ENCODE measurements at regions not wholly inside any gene's neighbourhood (a gene's known extent, or its start where the extent isn't known, plus 50 kb on each side); places are given as distances from the start of the nearest gene placed in this dataset.

DNA sequence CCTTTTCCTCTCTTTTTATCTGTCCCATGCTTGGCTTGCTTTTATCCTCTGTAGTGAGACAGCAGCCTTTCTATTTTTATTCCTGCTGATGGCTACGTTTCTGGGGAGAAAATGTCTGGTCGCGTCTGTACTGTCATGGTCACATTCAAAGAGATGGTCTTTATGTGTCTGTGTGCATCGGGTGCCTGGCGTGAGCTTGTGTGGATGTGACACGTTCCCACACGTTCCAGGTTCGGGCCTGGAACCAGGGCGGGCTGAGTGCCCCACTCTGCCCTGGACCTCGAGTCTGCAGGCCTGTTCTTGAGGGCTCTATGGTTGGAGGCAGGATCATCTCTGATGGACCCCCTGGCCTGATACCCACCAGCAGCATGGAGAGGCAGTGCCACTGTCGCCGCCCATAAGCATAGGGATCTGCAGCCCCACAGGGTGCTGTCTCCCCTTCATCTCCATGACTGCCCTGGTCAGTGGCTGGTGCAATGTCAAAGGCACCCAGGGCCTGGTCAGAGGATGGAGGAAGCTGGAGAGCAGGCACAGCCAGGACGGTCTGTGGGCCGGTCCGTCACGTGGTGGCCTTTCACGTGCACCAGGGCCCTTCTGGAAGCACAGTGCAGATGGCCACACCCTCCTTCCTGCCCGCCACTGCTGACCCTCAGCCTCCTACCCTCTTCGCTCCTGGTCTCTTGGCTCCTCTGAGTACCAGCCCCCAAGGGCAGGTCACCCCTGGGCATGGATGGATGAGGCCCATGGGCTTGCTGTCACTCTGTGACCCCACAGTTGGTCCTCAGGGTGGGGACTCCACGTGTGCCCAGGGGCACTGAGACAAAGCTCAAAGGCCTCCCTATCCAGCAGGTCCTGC lies 149.2 kb upstream of the TWIST2 start:
- H3K9ac ChIP-seq (ENCODE audit: low read depth in 1 of 2, low read length in 2 of 2) = no peak overlapping the region
- TF ChIP-seq ATF3 (IDR thresholded peaks at IDR 0.05) (no peak), JUND (IDR thresholded peaks at IDR 0.05) (no peak), FOXA2 (IDR thresholded peaks at IDR 0.05) (no peak), EGR1 (IDR thresholded peaks at IDR 0.05; ENCODE audit: low read depth in 2 of 2) (no peak)
- no peaks in the 10 kb centered on the region for H3K36me3 ChIP-seq (ENCODE audit: control insufficient read depth in 4 of 4, insufficient read depth in 3 of 4, low read depth in 1 of 4, low read length in 3 of 4)
- H3K4me3 ChIP-seq (ENCODE audit: low read depth in 1 of 3, low read length in 3 of 3) = no peak overlapping the region
- WGBS = 91% methylated on average over 20 of the region's 20 CpGs
- no peak for DNase-seq (ENCODE audit: low spot score)
- H3K27me3 ChIP-seq (ENCODE audit: control insufficient read depth in 4 of 4, insufficient read depth in 4 of 4, low read length in 3 of 4) = no peaks in the 10 kb centered on the region
- no peaks in the 10 kb centered on the region for H3K9me3 ChIP-seq (ENCODE audit: control insufficient read depth in 4 of 4, low read length in 3 of 4)
- no peak overlapping the region for H3K27ac ChIP-seq (ENCODE audit: low read depth in 1 of 2, low read length in 2 of 2)
- H3K4me1 ChIP-seq (ENCODE audit: control insufficient read depth in 4 of 4, insufficient read depth in 4 of 4, low read length in 3 of 4) = peaks cover 0 to 25% (median 6%) of the 10 kb centered on the region in 4 donors

- TF ChIP-seq TAF1 (conservative IDR thresholded peaks at IDR 0.05) (no peak), EGR1 (IDR thresholded peaks at IDR 0.05; ENCODE audit: low read depth in 2 of 2) (no peak), GABPA (IDR thresholded peaks at IDR 0.05 in 1 of 2, conservative IDR thresholded peaks at IDR 0.05 in 1 of 2) (no peak), FOXA1 (IDR thresholded peaks at IDR 0.05) (no peak), NR2F2 (IDR thresholded peaks at IDR 0.05) (no peak), RAD21 (IDR thresholded peaks at IDR 0.05) (no peak), ATF3 (IDR thresholded peaks at IDR 0.05) (no peak), MAX (IDR thresholded peaks at IDR 0.05) (no peak), SP1 (IDR thresholded peaks at IDR 0.05) (no peak), FOXA2 (IDR thresholded peaks at IDR 0.05) (no peak), HNF4G (IDR thresholded peaks at IDR 0.05) (no peak), HNF4A (conservative IDR thresholded peaks at IDR 0.05) (no peak), YY1 (IDR thresholded peaks at IDR 0.05) (no peak), REST (IDR thresholded peaks at IDR 0.05) (no peak)
- TF ChIP-seq, protein P1, sequence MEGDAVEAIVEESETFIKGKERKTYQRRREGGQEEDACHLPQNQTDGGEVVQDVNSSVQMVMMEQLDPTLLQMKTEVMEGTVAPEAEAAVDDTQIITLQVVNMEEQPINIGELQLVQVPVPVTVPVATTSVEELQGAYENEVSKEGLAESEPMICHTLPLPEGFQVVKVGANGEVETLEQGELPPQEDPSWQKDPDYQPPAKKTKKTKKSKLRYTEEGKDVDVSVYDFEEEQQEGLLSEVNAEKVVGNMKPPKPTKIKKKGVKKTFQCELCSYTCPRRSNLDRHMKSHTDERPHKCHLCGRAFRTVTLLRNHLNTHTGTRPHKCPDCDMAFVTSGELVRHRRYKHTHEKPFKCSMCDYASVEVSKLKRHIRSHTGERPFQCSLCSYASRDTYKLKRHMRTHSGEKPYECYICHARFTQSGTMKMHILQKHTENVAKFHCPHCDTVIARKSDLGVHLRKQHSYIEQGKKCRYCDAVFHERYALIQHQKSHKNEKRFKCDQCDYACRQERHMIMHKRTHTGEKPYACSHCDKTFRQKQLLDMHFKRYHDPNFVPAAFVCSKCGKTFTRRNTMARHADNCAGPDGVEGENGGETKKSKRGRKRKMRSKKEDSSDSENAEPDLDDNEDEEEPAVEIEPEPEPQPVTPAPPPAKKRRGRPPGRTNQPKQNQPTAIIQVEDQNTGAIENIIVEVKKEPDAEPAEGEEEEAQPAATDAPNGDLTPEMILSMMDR (IDR thresholded peaks at IDR 0.05; ENCODE audit: low read depth, low read length, missing input control) = no peak
- Histone ChIP-seq H3K27ac (ENCODE audit: low read depth in 1 of 2, low read length in 2 of 2) (no peak overlapping the region), H3K4me1 (ENCODE audit: control insufficient read depth in 4 of 4, insufficient read depth in 4 of 4, low read length in 3 of 4) (peaks cover 0 to 25% (median 6%) of the 10 kb centered on the region in 4 donors), H3K36me3 (ENCODE audit: control insufficient read depth in 4 of 4, insufficient read depth in 3 of 4, low read depth in 1 of 4, low read length in 3 of 4) (no peaks in the 10 kb centered on the region), H3K27me3 (ENCODE audit: control insufficient read depth in 4 of 4, insufficient read depth in 4 of 4, low read length in 3 of 4) (no peaks in the 10 kb centered on the region), H3K4me3 (ENCODE audit: low read depth in 1 of 3, low read length in 3 of 3) (no peak overlapping the region), H3K9me3 (ENCODE audit: control insufficient read depth in 4 of 4, low read length in 3 of 4) (no peaks in the 10 kb centered on the region), H3K9ac (ENCODE audit: low read depth in 1 of 2, low read length in 2 of 2) (no peak overlapping the region)
- WGBS = 87% methylated on average over 13 of the region's 13 CpGs
- no peak for DNase-seq (ENCODE audit: low spot score)
These were observed 148.4 kb upstream of the TWIST2 start for GRCh38 chr2:238699307-238700116.
